Memory B cell (primary cell): ENCODE measurements at regions not wholly inside any gene's neighbourhood (a gene's known extent, or its start where the extent isn't known, plus 50 kb on each side); places are given as distances from the start of the nearest gene placed in this dataset.
"Not testable (repeated sequence)": the region's sequence is repeated elsewhere in the genome, so short reads cannot be mapped to it uniquely, and the experiment has no call there.

Experiments used
- ATAC-seq: fragments of 150-1000 bp; cut with Tn5 transposase; 2 replicates; pipeline ENCODE4 v1.10.0; 2021; ENCODE audit warnings: low read depth, mild to moderate bottlenecking, moderate library complexity
- DNase-seq, 2 donors: peaks; one replicate each; pipeline ENCODE4 v3.0.0; 2022; ENCODE audit warnings: low spot score in 2 of 2
- H3K27ac Mint-ChIP-seq: one replicate; pipeline ENCODE4 v1.8.0; 2022; ENCODE audit warnings: mild to moderate bottlenecking, moderate library complexity, mixed read lengths
- H3K27me3 Mint-ChIP-seq: one replicate; pipeline ENCODE4 v1.8.0; 2022; ENCODE audit warnings: mixed read lengths
- H3K36me3 Mint-ChIP-seq: one replicate; pipeline ENCODE4 v1.8.0; 2022; ENCODE audit warnings: mild to moderate bottlenecking, mixed read lengths
- H3K4me1 Mint-ChIP-seq: one replicate; pipeline ENCODE4 v1.8.0; 2022; ENCODE audit warnings: mixed read lengths
- H3K4me3 Mint-ChIP-seq: one replicate; pipeline ENCODE4 v1.8.0; 2022; ENCODE audit warnings: mild to moderate bottlenecking, moderate library complexity, mixed read lengths
- H3K9me3 Mint-ChIP-seq: one replicate; pipeline ENCODE4 v1.8.0; 2022; ENCODE audit warnings: mixed read lengths

GRCh38 chr3:174548841-174549623 is 310.1 kb upstream of the NAALADL2 start:
- no peak overlapping the region for H3K4me3 Mint-ChIP-seq
- no peaks in the 10 kb centered on the region for H3K9me3 Mint-ChIP-seq
- ATAC-seq = no peak
- no peak overlapping the region for H3K27ac Mint-ChIP-seq
- H3K4me1 Mint-ChIP-seq = no peaks in the 10 kb centered on the region
- no peak for DNase-seq
- no peaks in the 10 kb centered on the region for H3K36me3 Mint-ChIP-seq
- H3K27me3 Mint-ChIP-seq = no peaks in the 10 kb centered on the region

- Mint-ChIP-seq H3K4me1 (no peaks in the 10 kb centered on the region), H3K9me3 (peaks cover 7% of the 10 kb centered on the region), H3K27me3 (no peaks in the 10 kb centered on the region), H3K36me3 (no peaks in the 10 kb centered on the region), H3K4me3 (no peak overlapping the region), H3K27ac (no peak overlapping the region)
- no peak for DNase-seq
- ATAC-seq = no peak
Observed at GRCh38 chr3:174581558-174581957, 277.6 kb upstream of the NAALADL2 start.

GRCh38 chr3:174583396-174583795 is 275.7 kb upstream of the NAALADL2 start:
- H3K4me3 Mint-ChIP-seq = no peak overlapping the region
- H3K27ac Mint-ChIP-seq = no peak overlapping the region
- no peak for ATAC-seq

GRCh38 chr3:174587137-174587536 is 272.0 kb upstream of the NAALADL2 start:
- H3K27ac Mint-ChIP-seq, ATAC-seq, H3K4me1 Mint-ChIP-seq, H3K27me3 Mint-ChIP-seq, H3K36me3 Mint-ChIP-seq, H3K9me3 Mint-ChIP-seq, DNase-seq, H3K4me3 Mint-ChIP-seq: not testable (repeated sequence)

More at GRCh38 chr3:174583396-174583795, 275.7 kb upstream of the NAALADL2 start:
- no peaks in the 10 kb centered on the region for H3K27me3 Mint-ChIP-seq
- no peak for DNase-seq
- no peaks in the 10 kb centered on the region for H3K36me3 Mint-ChIP-seq
- H3K9me3 Mint-ChIP-seq = peaks cover 9% of the 10 kb centered on the region
- H3K4me1 Mint-ChIP-seq = no peaks in the 10 kb centered on the region

GRCh38 chr3:174596447-174596982 is 262.6 kb upstream of the NAALADL2 start:
- H3K27ac Mint-ChIP-seq = no peak overlapping the region
- H3K4me3 Mint-ChIP-seq = no peak overlapping the region
- no peaks in the 10 kb centered on the region for H3K4me1 Mint-ChIP-seq
- ATAC-seq (no peak), DNase-seq (no peak)
- H3K9me3 Mint-ChIP-seq = peaks cover 4% of the 10 kb centered on the region
- no peaks in the 10 kb centered on the region for H3K36me3 Mint-ChIP-seq
- no peaks in the 10 kb centered on the region for H3K27me3 Mint-ChIP-seq

- Mint-ChIP-seq H3K27me3 (no peaks in the 10 kb centered on the region), H3K9me3 (peaks cover 4% of the 10 kb centered on the region), H3K36me3 (no peaks in the 10 kb centered on the region), H3K27ac (no peak overlapping the region), H3K4me3 (no peak overlapping the region), H3K4me1 (no peaks in the 10 kb centered on the region)
- no peak for DNase-seq
- no peak for ATAC-seq
Observed at GRCh38 chr3:174598885-174599439, 260.2 kb upstream of the NAALADL2 start.

DNA sequence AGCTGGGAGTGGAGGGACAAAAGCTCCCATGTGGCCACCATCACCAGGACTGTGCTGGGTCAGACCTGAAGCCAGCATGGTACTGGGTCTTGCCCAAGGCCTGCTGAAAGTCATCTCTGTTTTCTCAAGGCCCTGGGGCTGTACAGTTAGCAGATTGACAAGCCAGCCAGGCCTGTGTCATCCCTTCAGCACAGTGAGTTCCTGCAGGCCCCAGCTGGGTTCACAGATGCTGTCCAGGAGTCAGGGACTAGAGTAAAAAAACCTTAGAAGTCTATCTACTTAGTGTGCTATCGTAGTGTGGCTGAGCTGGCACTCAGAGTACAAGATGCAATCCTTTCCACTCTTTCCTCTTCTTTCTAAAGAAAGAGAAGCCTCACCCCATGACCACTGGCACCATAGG is 246.0 kb upstream of the NAALADL2 start:
- no peaks in the 10 kb centered on the region for H3K9me3 Mint-ChIP-seq
- H3K4me3 Mint-ChIP-seq = no peak overlapping the region
- ATAC-seq (no peak), DNase-seq (no peak)
- no peaks in the 10 kb centered on the region for H3K4me1 Mint-ChIP-seq
- no peak overlapping the region for H3K27ac Mint-ChIP-seq
- H3K27me3 Mint-ChIP-seq = no peaks in the 10 kb centered on the region
- no peaks in the 10 kb centered on the region for H3K36me3 Mint-ChIP-seq

DNA sequence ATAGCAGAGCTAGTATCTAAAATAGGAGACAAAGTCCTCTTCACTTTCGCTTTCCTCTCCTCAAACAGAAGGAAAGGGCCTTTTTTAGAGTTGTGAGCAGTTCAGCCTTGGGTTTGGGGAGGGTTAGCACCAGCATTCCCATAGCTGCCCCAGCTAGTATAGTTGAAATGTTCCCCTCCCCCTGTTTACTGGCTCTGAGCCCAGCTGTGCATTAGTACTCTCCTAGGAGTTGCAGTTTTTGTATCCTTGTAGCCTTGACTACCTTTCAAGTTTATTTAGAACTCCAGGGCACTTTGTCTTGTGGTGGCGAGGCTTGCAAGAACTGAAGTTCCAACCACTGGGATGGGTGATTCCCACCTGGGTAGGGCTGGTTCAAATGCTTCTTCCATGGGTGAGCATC is 245.1 kb upstream of the NAALADL2 start:
- no peak for DNase-seq

DNA sequence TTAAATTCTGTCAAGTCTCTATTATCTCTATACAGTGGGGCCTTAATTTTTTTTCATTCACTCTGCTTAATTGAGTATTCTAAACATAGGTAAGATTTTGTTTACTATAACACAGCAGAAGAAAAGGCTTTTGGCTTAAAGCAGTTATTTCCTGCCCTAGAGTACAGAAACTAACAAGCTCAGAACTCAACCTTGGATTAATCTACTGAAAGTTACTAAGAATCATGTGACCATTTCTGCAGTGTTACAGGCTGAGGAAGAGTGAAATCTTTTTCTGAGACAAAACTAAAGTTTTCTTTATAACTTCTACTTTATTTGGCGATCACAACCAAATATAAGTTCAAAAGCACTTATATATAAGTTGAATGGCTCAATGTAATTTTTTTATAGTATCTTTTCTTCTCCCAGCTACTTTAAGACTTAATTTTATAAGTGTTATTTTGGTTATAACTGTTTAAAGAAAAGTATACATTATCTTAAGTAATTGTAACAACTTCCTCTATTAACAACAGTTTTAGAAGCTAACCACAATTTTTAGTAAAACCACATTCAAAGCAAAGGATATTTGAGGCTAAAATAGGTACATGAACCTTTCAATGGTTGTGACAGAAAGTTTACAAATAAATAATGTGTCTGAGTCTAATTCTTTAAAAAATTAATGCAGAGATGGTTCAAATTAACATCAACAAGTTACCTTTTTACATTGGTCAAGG is 240.6 kb upstream of the NAALADL2 start:
- H3K9me3 Mint-ChIP-seq = no peaks in the 10 kb centered on the region
- ATAC-seq = no peak

More for the DNA sequence above, 245.1 kb upstream of the NAALADL2 start:
- H3K9me3 Mint-ChIP-seq = no peaks in the 10 kb centered on the region
- no peak overlapping the region for H3K27ac Mint-ChIP-seq
- ATAC-seq = no peak
- no peaks in the 10 kb centered on the region for H3K27me3 Mint-ChIP-seq
- H3K4me1 Mint-ChIP-seq = no peaks in the 10 kb centered on the region
- no peaks in the 10 kb centered on the region for H3K36me3 Mint-ChIP-seq
- no peak overlapping the region for H3K4me3 Mint-ChIP-seq

GRCh38 chr3:174619239-174619638 is 239.9 kb upstream of the NAALADL2 start:
- Mint-ChIP-seq H3K27me3 (no peaks in the 10 kb centered on the region), H3K9me3 (no peaks in the 10 kb centered on the region), H3K4me1 (no peaks in the 10 kb centered on the region), H3K27ac (no peak overlapping the region), H3K4me3 (no peak overlapping the region), H3K36me3 (no peaks in the 10 kb centered on the region)
- DNase-seq = no peak
- ATAC-seq = no peak

More for the DNA sequence above, 240.6 kb upstream of the NAALADL2 start:
- no peak for DNase-seq
- Mint-ChIP-seq H3K4me1 (no peaks in the 10 kb centered on the region), H3K36me3 (no peaks in the 10 kb centered on the region), H3K27me3 (no peaks in the 10 kb centered on the region), H3K27ac (no peak overlapping the region), H3K4me3 (no peak overlapping the region)

- Mint-ChIP-seq H3K4me3 (no peak overlapping the region), H3K36me3 (no peaks in the 10 kb centered on the region), H3K27me3 (no peaks in the 10 kb centered on the region), H3K9me3 (no peaks in the 10 kb centered on the region), H3K27ac (no peak overlapping the region), H3K4me1 (no peaks in the 10 kb centered on the region)
- no peak for DNase-seq
- ATAC-seq = no peak
Observed at GRCh38 chr3:174620138-174620537, 239.0 kb upstream of the NAALADL2 start.

DNA sequence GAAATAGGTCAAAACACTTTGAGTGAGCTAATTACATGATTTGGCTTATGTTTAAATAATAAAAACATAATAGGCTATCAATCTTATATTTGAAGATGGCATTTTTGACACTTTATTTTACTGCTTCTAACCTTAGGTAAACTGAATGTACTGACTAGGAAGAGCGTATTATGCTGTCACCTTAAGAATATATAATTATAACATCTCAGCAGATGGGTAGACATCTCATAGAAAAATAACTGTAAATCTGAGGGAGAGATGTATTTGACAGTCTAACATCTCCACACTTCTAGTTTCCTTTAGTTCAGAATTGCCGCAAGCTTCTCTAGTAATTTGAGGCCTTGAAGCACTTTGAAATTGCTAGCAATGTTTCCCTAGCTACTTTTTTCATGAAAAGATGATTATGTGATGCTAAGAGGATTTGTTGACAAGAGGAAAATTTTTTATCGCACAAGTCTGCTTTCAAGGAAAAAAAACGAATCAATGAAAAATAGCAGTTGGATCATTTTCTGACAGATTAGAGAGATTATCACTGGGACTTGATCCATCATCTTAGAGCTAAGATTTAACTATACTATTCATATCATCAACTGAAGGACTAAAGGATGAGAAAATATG is 238.2 kb upstream of the NAALADL2 start:
- no peaks in the 10 kb centered on the region for H3K9me3 Mint-ChIP-seq

GRCh38 chr3:174633342-174633741 is 225.8 kb upstream of the NAALADL2 start:
- H3K27me3 Mint-ChIP-seq = no peaks in the 10 kb centered on the region
- no peaks in the 10 kb centered on the region for H3K36me3 Mint-ChIP-seq
- no peaks in the 10 kb centered on the region for H3K4me1 Mint-ChIP-seq
- H3K27ac Mint-ChIP-seq = no peak overlapping the region
- no peak for ATAC-seq
- peaks cover 4% of the 10 kb centered on the region for H3K9me3 Mint-ChIP-seq
- DNase-seq = no peak
- H3K4me3 Mint-ChIP-seq = no peak overlapping the region

More for the DNA sequence above, 238.2 kb upstream of the NAALADL2 start:
- no peak overlapping the region for H3K27ac Mint-ChIP-seq
- no peaks in the 10 kb centered on the region for H3K36me3 Mint-ChIP-seq
- no peaks in the 10 kb centered on the region for H3K4me1 Mint-ChIP-seq
- ATAC-seq = no peak
- H3K4me3 Mint-ChIP-seq = no peak overlapping the region
- no peak for DNase-seq
- H3K27me3 Mint-ChIP-seq = no peaks in the 10 kb centered on the region

DNA sequence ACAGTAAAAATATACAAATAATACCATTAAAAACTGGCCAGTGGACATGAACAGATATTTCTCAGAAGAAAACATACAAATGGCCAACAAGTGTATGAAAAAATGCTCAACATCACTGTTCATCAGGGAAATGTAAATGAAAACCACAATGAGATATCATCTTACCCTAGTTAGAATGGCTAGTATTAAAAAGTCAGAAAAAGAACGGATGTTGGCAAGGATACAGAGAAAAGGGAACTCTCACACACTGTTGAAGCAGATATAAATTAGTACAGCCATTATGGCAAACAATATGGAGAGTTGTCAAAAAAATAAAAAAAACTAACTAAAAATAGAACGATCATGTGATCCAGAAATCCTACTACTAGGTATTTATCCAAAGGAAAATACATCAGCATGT is 222.7 kb upstream of the NAALADL2 start:
- Mint-ChIP-seq H3K36me3 (no peaks in the 10 kb centered on the region), H3K4me3 (no peak overlapping the region), H3K4me1 (no peaks in the 10 kb centered on the region), H3K27me3 (no peaks in the 10 kb centered on the region), H3K9me3 (peaks cover 4% of the 10 kb centered on the region), H3K27ac (no peak overlapping the region)
- no peak for ATAC-seq
- no peak for DNase-seq
